ENCODE measurements at regions not wholly inside any gene's neighbourhood (a gene's known extent, or its start where the extent isn't known, plus 50 kb on each side); places are given as distances from the start of the nearest gene placed in this dataset.

DNA sequence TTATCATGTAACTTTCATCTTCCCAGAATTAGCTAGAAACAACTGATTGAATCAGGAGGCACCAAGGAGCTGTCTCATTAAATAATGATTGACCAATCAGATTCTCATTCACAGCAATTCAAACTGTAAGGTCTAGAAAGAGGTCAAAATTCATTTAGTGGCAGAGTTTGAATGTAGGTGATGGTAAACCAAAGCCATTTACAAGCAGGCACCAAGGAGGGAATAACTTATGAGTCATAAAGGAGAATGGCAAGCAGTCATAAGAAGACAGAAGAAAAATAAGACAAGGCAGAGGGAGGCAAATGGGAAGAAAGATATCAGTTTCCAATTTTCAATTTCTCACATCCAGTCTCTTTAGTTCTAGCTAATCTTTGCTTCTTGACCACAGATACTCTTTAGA, 52.9 kb upstream of the DEFB112 start:
- no peak for DNase-seq

DNA sequence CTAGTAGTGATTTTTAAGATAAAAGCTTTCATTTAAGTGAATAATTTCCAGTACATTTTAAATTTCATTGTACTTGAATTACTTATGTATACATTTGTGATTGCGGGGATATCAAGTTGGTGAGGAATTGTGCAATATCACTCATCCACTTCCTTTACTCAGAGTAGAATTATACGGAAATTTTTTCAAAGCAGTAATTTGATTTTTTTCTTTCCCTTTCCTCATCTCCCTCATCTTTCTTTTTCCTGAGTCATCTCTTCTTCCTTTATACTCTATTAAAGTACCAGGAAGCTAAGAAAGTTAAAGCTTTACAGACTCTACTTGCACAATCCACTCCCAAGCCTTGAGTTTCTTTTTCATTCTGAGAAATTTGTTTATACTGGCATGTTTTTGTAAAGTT, 60.9 kb upstream of the DEFB112 start:
- no peak for DNase-seq

DNA sequence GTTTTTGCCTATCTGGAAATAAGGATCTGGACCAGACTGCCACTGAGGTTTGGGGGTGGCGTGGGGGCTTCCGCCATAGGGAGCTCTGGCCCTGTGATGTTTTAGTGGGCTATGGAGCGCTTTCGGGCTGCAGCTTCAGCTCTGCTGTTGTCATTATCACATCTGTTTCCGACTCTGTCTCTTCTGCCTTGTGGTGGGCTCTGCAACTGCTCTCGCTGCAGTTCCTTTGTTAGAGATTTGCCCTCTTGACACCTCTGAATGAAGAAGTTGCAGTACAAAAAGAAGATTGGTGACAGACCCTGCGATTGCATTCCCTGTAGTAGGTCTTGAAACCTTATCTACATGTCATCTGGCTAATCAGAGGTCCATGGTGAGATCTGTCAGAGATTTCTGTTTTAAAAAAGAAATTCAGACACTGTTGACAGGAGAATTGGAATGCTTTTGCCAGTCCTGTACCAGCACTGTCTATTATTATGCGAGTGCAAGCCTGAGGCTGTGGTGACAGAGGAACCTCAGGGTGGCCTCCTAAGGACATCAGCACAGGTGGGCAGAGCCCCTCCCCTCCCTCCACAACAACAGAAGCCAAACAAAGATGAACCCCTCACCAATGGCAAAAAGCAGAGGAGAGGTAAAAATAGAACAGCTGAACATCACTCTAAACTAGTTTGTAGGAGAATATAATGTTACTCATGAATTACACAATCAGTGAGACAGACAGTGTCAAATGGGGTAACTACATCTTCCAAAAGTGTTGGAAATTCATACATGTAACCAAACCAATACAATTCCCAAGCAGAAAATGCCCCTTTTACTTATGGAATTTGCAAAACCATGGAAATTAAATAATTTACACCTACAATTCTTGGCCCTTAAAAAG, 63.5 kb upstream of the DEFB112 start:
- DNase-seq, result no peak

DNA sequence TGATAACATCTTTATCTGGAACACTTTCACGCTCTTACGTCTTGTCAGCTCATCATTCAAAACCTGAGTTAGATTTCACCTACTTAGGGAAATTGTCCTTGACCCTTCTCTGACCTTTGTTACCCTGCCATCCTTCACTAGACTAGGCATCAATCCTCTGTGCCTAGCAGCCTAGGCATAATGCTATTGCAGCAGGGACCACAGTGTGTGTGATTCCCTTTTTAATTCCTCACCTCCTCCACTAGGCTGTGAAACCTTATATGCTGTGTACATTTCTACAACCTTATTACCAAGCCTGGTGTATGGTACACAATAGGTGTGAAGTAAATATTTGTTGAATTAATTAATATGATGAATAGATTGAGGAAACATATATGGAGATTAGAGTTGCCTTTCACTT, 66.7 kb upstream of the DEFB112 start:
- DNase-seq, result no peak

DNA sequence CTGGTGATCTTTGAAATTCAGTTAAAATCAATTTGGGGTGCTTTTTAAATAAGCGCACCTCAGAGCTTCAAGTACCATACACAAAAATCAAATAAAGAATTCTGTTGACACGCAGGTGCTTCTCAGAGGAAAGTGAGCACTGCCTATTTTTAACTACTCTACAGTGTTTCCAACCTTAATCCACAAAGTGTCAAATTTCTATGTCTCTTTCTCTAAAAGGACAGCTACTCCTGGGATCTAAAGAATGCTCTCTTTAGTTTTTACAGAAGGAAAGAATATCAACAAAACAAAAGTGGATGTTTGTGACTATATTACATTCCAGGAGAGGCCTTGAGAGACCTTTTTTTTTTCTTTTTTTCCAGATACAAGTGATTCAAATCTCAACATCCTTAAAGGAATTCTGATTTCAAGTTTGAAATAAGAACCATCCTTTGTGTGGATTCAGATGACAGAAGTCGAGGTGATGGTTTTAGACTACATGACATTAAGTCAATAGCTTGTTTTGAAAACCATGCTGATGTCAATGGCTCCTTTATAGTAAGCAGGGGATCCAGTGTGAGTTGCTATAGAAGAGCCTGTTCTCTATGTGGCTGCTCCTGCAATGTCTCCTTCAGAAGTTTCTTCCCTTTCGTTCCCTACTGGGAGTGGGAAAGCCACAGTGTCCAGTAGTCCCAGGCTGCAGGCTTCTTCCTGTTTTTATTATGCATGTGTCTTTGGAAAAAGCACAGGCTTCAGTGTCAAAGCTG, 67.2 kb upstream of the DEFB112 start:
- DNase-seq, result no peak

DNA sequence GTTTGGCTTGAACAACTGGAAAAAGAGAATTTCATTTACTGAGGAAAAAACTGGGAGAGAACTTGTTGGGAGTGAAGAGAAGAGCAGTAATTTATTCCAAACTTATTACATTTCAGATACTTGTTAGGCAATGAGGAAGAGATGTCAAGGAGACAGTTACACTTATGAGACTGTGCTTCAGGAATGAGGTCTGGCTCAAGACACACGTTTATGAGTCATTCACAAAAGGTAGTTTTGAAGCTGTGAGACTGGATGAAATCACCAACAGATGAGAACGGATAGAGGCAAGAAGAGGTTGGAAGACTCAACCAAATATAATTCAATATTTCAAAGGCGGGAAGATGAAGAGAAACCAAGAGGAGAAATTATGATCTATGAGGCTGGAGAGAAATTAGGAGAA, 70.6 kb upstream of the DEFB112 start:
- no peak for DNase-seq

DNA sequence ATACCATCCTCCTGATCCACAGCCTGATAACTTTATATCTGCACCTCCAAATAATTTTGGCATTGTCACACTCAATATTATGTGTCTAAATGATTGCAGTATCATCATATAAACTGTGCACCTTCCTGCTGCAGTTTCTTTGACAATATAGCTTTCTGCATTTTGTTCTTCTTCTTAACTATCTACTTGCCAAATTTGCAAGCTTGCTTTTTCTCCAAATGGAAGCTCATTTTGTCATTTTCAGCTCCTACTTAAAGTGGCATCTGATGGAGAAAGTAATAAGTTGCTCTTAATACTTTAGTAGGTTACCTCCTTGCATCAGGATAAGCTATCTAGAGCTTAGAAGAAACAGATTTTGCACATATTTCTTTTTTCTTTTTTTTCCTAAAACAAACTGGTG, 74.0 kb upstream of the DEFB112 start:
- DNase-seq, result no peak

DNA sequence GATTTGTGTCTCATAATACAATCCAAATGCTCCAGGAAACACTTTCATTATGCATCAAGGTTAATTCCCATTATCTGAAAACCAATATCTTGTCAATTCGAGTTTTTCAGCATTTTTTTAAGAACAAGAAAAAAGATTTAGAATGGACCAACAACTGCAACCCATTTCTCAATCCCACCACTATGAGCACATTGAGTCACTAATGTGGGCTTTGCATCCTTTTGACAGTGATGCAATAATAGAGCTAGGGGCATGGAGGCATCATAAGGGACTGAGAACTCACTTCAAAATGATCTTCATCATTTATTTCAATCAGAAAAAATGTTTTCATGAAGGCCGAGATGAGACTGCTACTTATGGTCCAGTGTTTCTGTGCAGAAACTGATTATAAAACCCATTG, 74.8 kb upstream of the DEFB112 start:
- no peak for DNase-seq

DNA sequence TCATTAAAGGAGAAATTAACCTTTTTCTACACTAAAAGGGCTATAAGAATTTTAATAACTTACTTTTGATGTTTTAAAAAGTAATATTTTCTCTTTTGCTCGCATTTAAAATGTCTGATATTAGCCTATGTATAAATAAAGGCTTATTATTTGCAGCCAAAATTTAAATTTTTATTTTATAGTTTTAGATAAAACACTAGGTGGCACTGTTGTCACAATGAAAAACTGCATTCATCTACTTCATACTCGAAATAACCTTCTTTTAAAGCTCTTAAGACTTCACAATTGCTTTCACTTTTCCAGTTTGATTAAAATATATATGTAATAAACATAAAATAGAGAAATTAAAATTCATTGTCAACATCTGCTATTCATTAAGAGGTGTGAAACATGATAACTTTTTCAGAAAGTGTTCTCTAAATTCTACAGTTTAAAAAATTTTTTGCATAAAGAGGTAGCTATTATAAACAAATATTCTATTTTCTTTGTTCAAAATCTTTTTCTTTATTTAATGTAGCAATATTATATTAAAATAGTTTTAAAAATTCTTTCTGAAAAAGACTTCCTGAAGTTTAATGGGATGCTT, 78.8 kb upstream of the DEFB112 start:
- peak; percentile 23 for DNase-seq

DNA sequence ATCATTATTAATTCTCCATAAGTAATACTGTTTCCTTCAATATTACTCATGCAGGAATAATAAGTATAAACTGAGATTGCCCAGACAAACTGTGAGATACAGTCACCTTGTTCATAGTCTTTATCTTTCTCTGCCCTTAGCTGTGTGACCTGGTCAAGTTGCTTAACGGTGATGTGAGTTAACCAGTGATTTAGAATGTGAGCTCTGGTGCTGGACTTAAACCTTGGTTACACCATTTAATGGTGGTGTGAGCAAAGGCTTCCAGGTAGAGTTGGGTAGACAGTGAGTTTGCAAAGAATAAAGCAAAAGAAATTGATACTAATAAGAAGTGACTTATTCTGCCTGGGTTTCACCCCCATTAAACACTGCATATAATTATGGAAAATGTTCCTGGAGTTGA, 86.2 kb upstream of the DEFB112 start:
- no peak for DNase-seq

DNA sequence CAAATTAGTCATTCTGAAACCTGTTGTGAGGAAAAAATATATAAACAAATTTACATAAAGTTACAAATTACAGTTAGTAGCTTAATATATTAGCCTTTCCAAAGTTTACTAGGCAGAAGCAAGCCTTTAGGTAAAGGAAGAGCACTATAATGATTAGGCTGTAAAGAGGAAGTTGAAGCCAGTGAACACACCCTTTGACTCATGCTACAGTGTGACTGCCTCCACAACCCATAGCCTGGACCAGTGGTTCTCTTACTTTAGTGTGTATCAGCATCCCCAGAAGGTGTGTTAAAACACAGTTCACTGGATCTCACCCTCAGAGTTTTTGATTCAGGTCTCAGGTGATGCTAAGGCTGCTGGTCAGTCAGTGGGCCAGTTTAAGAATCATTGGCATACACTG, 91.4 kb upstream of the DEFB112 start:
- no peak for DNase-seq

DNA sequence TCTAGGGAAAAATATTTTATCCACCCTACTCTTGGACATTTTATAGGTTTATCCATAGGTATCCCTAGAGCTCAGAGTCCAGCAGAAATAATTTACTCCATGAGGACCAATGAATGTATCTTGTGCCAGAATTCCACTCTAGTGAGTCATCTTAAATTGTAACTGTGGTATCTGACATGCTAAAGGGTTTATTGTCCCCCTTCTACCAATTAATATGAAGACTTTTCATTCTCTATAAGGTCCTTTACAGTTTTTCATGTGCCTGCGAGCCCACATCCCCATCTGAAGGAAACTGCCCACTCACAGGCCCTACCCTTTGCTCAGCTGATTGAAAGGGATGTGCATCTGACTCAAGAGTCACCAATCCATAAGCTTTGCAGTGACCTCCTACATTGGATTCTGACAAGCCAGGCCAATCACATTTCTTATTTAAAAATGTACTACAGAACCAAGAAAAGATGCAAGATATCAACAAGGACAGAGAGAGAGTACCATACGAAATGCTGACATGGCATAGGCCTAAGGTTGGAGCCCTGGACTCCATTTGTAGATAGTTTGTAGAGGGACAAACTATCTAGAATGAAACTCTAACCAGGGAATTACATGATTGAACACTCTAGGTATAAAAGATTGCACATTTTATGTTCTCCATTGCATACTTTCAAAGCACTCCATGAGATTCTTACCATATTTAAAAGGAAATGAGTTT, 93.4 kb upstream of the DEFB112 start:
- no peak for DNase-seq

DNA sequence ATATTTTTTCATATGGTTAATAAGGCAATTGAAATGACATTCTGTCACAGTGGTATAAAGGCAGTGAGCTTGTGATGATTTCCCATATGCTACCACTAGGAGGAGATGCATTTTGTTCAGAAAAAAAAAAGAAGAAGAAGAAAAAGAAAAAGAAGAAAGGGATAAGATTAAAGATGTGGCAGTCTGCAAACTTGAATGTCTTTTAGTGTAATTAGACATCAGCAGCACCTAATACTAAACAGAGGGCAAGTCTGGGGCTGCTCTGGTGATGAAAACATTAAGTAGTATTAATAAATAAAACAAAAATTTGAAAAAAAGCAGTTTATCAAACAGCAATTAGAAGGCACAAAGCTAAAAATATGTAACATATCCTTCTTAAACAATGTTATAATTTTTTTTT, 95.4 kb upstream of the DEFB112 start:
- no peak for DNase-seq

DNA sequence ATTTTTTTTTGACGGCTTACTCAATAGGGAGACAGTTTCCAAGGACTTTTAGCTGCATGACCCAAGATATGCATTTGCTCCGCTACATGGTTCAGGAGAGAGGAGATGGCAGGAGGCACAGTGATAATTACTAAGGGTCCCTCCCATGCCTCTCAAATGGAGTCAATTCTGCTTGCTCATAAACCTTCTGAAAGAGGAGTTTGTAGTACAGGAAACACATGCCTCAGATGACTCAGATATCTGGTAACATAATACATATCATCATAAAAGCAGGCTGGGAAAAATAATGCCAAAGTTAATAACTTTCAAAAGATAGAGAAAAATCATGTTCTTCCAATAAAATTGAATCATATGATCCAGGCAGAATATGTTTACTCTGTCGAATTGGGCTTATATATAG, 97.6 kb upstream of the DEFB112 start:
- no peak for DNase-seq

DNA sequence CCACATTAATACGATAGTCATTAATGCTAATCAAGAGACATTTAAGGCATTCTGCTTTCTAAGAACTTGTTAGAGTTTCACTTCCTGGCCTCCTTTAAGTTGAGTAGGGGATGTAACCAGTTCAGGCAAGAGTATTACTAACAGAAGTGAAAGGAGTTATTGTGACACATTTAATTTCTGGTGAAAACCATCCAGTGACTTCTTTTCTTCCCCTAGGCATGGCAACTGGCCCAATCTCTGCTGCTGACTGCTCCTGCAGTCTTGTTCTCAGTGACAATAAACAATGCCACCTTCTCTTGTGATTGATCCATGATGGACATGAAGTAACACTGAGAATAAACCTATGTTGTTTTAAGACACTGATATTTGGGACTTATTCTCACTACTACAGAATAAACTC, 130.9 kb upstream of the DEFB112 start:
- no peak for DNase-seq

DNA sequence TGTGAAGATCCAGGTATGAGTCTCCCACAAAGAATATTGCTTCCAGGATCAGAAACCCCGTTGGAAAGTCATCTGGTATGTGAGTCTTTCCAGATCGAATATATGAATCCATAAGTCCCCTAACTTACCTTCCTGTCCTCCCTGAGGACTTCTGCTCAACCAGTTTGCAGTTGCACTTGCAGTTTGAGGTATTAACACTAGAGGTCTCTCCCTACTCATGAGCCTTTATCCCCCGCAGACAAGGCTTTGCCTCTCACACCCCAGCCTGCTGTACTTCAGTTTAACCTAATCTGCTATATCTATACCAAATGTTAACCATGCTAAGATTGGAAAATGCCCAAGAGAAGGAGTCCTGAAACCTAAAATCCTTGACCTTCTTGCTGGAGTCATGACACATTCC, 135.3 kb upstream of the DEFB112 start:
- no peak for DNase-seq

DNA sequence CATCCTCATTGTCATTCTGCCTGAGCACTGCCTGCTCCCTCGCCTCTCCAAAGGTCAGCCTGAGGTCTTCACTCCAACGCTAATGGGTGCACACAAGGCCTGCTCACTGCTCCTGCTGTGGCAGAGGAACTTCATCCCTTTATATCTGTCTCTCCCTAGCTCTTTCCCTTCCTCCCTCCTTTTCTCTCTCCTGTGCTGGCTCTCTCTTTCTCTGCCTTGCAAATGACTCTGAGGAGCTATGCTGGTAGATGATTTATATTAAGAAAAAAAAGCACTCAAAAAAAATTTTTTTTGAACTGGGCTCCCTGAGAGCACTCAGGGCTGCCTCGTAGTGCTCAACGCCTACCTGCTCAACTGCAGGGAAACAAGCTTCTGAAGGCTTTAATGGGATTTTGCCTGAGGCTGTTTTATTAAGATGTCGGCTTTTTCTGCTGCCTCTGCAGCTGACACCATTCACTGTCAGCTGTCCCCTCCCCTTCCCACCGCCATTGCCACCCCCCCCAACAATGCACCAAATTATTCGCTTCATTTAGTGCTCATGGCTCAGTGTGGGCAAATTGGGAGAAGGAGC, 137.7 kb upstream of the DEFB112 start:
- no peak for DNase-seq

DNA sequence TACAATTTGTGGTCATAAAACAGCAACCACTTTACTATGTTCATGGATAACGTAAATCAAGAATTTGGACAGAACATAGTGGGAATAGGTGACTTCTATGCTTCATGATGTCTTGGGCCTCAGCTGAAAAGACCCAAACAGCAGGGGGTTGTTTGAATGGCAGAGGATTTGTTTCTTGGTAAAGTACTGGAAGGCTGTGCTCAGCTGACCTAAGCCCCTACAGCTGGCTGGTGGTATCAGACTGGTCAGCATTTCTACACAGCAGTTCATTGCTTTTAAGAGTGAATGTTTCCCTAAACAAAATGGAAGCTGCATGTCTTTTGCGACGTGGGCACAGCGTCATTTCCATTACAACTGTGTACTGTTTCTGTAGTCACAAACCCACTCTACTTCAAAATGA, 148.5 kb upstream of the DEFB112 start:
- DNase-seq, result no peak

DNA sequence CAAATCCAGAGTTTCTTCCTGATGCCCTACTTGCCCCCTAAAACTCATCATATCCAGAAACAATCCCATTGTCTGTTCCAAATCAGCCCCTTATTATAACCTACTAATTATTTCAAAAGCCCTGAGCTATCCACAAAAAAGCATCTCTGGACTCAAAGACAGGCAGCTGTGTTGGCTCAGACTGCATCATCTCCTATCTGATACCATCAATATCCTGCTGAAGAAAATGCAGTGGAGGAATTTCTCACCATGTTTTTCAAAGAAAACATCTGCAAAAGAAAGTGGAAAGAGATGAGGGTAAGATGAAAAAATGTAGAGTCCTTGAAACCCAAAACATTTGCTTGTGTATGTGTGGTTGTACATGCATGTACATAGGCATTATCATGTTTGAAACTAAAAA, 153.0 kb upstream of the DEFB112 start:
- DNase-seq, result no peak

DNA sequence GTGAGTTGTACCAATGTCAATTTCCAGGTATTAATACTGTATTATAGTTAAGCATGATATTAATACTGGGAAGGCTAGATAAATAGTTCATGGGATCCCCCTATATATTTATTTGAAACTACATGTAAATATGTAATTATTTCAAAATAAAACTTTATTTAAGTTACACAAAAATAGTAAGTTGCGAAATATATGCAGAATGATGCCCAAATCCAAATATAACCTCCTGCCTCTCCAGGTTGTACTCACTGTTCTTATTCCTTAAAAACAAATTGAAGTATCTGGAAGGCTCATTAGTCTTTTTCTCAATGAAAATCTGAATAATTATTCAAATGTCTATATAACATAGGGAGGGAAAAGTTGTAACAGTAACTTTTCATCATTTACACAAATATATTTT, 161.9 kb upstream of the DEFB112 start:
- no peak for DNase-seq

DNA sequence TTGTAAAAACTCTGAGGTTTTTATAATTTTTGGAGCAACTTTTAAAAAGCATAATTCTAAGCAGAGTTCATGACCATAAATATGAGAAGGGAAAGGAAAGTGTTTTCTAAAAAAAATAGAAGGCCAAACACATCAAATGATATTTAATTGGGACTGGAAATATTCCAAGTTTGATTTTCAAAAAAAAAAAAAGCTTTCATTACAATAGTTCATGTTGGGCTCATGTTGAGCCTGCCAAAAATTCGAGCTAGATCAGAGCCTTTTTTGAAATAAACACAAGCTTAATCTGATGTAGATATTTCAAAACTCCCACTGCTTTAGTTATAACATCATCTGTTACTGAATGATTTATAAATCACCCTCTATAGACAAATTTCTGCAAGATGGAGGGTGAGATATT, 163.4 kb upstream of the DEFB112 start:
- no peak for DNase-seq

DNA sequence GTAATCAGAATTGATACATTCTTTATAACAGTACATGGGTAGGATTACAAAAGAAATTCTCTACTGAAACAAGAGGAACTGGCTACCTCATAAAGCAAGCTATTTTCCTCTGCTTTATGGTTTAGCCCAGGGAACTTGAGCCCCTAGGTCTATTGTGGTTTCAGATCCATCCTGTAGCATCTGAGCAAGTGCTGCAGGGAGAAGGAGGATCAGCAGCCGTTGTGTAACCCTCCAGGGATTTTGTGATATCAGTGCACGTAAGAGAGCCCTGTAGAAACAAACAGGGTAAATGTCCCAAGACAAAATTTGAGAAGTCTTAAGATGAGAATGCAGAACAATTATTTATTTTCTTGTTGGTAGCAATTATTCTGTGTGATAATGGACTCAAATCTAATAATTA, 165.2 kb upstream of the DEFB112 start:
- no peak for DNase-seq

DNA sequence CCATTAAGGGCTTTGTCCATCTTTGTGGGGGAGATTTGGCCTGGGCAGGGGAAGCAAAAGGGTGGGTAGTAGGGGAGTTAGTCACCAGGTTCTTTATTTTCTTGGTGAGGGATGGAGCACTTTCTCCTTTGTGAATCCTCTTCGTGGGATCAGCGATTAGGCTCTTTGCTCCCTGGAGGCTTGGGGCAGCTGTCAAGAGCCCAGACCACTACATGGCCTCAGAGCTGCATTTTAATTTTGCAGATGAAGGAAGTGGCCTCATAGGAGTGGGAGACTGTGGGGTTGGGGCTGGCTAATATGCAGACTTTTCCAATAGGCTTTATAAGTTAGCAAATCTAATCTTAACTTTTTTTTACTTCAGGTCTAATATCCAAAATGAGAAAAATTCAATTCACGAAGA, 168.1 kb upstream of the DEFB112 start:
- no peak for DNase-seq

Measured in suppressor macrophage treated with lipopolysaccharide for 4 hours (primary cell).